HCT116 (cell line): ENCODE measurements at regions not wholly inside any gene's neighbourhood (a gene's known extent, or its start where the extent isn't known, plus 50 kb on each side); places are given as distances from the start of the nearest gene placed in this dataset.

Source experiments
- ATAC-seq: fragments of 200-7000 bp; cut with Tn5 transposase; 2 replicates; pipeline ENCODE4 v1.9.1; 2020; ENCODE audit warnings: mild to moderate bottlenecking, moderate library complexity
- BruUV-seq: library from RNA; stranded (reverse); fragments of 400-500 nt; replicated peaks from 2 replicates; lab custom pipeline; 2021; lab: Mats Ljungman, UMichigan
- CTCF ChIA-PET: fragments of 300-600 bp; sonication (Branson Sonifier 250); formaldehyde crosslinking; loops from one replicate; lab custom pipeline; 2021; ENCODE audit warnings: antibody characterized with exemption; lab: Charles Lee
- POLR2A ChIA-PET: fragments of 300-600, 350-600 bp; sonication (Branson Sonifier 250); formaldehyde crosslinking; loops from one replicate; lab custom pipeline; 2021; ENCODE audit warnings: antibody characterized with exemption; lab: Charles Lee
- RAD21 ChIA-PET, 2 experiments: fragments of 300-600 bp; sonication (Branson Sonifier 250); formaldehyde crosslinking; loops; one replicate each; lab custom pipeline; 2023; ENCODE audit warnings: low total read pairs in 2 of 2; ENCODE audit not compliant: uncharacterized antibody in 2 of 2, unreplicated experiment in 2 of 2, low non-redundant PET in 1 of 2; lab: Charles Lee
- DNase-seq: peaks from one replicate; pipeline ENCODE4 v3.0.0-alpha.2; 2010; ENCODE audit warnings: low read depth, low spot score
- H2AFZ ChIP-seq: fragments of 200-600 bp; shearing (Covaris generic), sonication (generic); 2 replicates; pipeline ENCODE4 v1.6.1; 2017; ENCODE audit warnings: low read depth, mixed run types, mixed read lengths, antibody characterized with exemption, low read length; ENCODE audit not compliant: poor library complexity, severe bottlenecking
- H3K27ac ChIP-seq: 2 replicates; pipeline ENCODE4 v1.5.1; 2012; ENCODE audit warnings: low read depth, low read length
- H3K27me3 ChIP-seq: fragments of 200-600 bp; sonication (generic); 2 replicates; pipeline ENCODE4 v1.6.1; 2016; ENCODE audit warnings: mixed run types, low read length, mixed read lengths; ENCODE audit not compliant: insufficient read depth
- H3K36me3 ChIP-seq, 2 experiments: fragments of 200-500 bp in 1 of 2; fragments of 200-600 bp in 1 of 2; sonication (Bioruptor generic) in 1 of 2; sonication (generic) in 1 of 2; 2 replicates each; pipeline versions ENCODE4 v1.5.1 to v1.6.1; 2014 to 2016; ENCODE audit warnings: low read length in 2 of 2, inconsistent platforms in 1 of 2, mixed read lengths in 1 of 2, mixed run types in 1 of 2; ENCODE audit not compliant: insufficient read depth in 2 of 2, control insufficient read depth in 1 of 2
- H3K4me1 ChIP-seq, 2 experiments: fragments of 200-600 bp in 1 of 2; sonication (generic) in 1 of 2; 2 replicates each; pipeline versions ENCODE4 v1.5.1 to v1.6.1; 2012 to 2017; ENCODE audit warnings: low read length in 2 of 2, inconsistent platforms in 1 of 2, mild to moderate bottlenecking in 1 of 2, mixed read lengths in 1 of 2, mixed run types in 1 of 2, moderate library complexity in 1 of 2; ENCODE audit not compliant: insufficient read depth in 2 of 2, control insufficient read depth in 1 of 2
- H3K4me2 ChIP-seq: fragments of 200-600 bp; sonication (generic); 2 replicates; pipeline ENCODE4 v1.6.1; 2017; ENCODE audit warnings: mixed run types, low read length, mixed read lengths
- H3K4me3 ChIP-seq, 2 experiments: fragments of 200-600 bp in 1 of 2; sonication (generic) in 1 of 2; replicated peaks in 1 of 2; 2 replicates each; pipeline ENCODE4 v1.5.1; 2011 to 2016; ENCODE audit warnings: low read length in 2 of 2, control low read depth in 1 of 2, low read depth in 1 of 2, mild to moderate bottlenecking in 1 of 2, mixed read lengths in 1 of 2, mixed run types in 1 of 2
- H3K79me2 ChIP-seq: fragments of 200-600 bp; sonication (generic); 2 replicates; pipeline ENCODE4 v1.6.1; 2017; ENCODE audit warnings: mild to moderate bottlenecking, mixed run types, low read length, moderate library complexity, mixed read lengths; ENCODE audit not compliant: insufficient read depth
- H3K9ac ChIP-seq: fragments of 200-600 bp; sonication (generic); 2 replicates; pipeline ENCODE4 v1.6.1; 2016; ENCODE audit warnings: low read length, mixed read lengths
- H3K9me2 ChIP-seq: fragments of 200-600 bp; sonication (generic), shearing (Covaris generic); 2 replicates; pipeline ENCODE4 v1.6.1; 2017; ENCODE audit warnings: mixed run types, mild to moderate bottlenecking, moderate library complexity; ENCODE audit not compliant: insufficient read depth
- H3K9me3 ChIP-seq, 2 experiments: fragments of 200-500 bp in 1 of 2; fragments of 200-600 bp in 1 of 2; sonication (Bioruptor generic) in 1 of 2; sonication (generic) in 1 of 2; 2 replicates each; pipeline ENCODE4 v1.6.1; 2014 to 2017; ENCODE audit warnings: low read length in 2 of 2, mixed read lengths in 2 of 2, inconsistent platforms in 1 of 2, low read depth in 1 of 2, mild to moderate bottlenecking in 1 of 2, mixed run types in 1 of 2, moderate library complexity in 1 of 2; ENCODE audit not compliant: control insufficient read depth in 1 of 2, insufficient read depth in 1 of 2
- H4K20me1 ChIP-seq: fragments of 200-600 bp; sonication (generic), shearing (Covaris generic); 2 replicates; pipeline ENCODE4 v1.6.1; 2017; ENCODE audit warnings: mixed run types, mild to moderate bottlenecking, moderate library complexity; ENCODE audit not compliant: insufficient read depth
- EGR1 ChIP-seq: IDR thresholded peaks from 2 replicates; pipeline ENCODE4 v1.6.1; 2012; ENCODE audit warnings: low read depth
- EZH2phosphoT487 ChIP-seq: fragments of 200-600 bp; IDR thresholded peaks from 2 replicates; pipeline ENCODE4 v1.6.1; 2018; ENCODE audit warnings: antibody characterized with exemption, borderline replicate concordance
- REST ChIP-seq: IDR thresholded peaks from 2 replicates; pipeline ENCODE4 v1.6.1; 2012; ENCODE audit warnings: low read depth
- YY1 ChIP-seq: IDR thresholded peaks from 2 replicates; pipeline ENCODE4 v1.6.1; 2011; ENCODE audit warnings: low read length, low read depth, moderate library complexity, mild to moderate bottlenecking; ENCODE audit not compliant: insufficient replicate concordance; ENCODE audit errors: extremely low read depth
- intact Hi-C: fragments of 100-400 bp; cut with micrococcal nuclease; formaldehyde crosslinking; loops from 2 replicates; pipeline ENCODE4 v1.10.0; 2022
- TF ChIP-seq, protein P1 (sequence below), 3 experiments: fragments of 200-600 bp in 1 of 3; sonication (generic) in 1 of 3; IDR thresholded peaks in 2 of 3; conservative IDR thresholded peaks in 1 of 3; 2 replicates each; pipeline ENCODE4 v1.5.1; 2012 to 2017; ENCODE audit warnings: low read depth in 2 of 3, low read length in 2 of 3, antibody characterized with exemption in 1 of 3, borderline replicate concordance in 1 of 3, control low read depth in 1 of 3, mild to moderate bottlenecking in 1 of 3, mixed read lengths in 1 of 3, mixed run types in 1 of 3, moderate library complexity in 1 of 3; ENCODE audit not compliant: insufficient read depth in 1 of 3

GRCh38 chr13:95387733-95388207, 86.5 kb upstream of the ABCC4 start:
- TF ChIP-seq YY1, result no peak
- TF ChIP-seq, protein P1, sequence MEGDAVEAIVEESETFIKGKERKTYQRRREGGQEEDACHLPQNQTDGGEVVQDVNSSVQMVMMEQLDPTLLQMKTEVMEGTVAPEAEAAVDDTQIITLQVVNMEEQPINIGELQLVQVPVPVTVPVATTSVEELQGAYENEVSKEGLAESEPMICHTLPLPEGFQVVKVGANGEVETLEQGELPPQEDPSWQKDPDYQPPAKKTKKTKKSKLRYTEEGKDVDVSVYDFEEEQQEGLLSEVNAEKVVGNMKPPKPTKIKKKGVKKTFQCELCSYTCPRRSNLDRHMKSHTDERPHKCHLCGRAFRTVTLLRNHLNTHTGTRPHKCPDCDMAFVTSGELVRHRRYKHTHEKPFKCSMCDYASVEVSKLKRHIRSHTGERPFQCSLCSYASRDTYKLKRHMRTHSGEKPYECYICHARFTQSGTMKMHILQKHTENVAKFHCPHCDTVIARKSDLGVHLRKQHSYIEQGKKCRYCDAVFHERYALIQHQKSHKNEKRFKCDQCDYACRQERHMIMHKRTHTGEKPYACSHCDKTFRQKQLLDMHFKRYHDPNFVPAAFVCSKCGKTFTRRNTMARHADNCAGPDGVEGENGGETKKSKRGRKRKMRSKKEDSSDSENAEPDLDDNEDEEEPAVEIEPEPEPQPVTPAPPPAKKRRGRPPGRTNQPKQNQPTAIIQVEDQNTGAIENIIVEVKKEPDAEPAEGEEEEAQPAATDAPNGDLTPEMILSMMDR (IDR thresholded peaks at IDR 0.05 in 2 of 3, conservative IDR thresholded peaks at IDR 0.05 in 1 of 3; ENCODE audit: borderline replicate concordance in 1 of 3, insufficient read depth in 1 of 3, low read depth in 2 of 3, low read length in 2 of 3), result no peak
- H2AFZ ChIP-seq, result no peak overlapping the region
- no TSS peak for BruUV-seq
- H3K4me1 ChIP-seq, result peaks cover 0 to 11% of the 10 kb centered on the region in 2 experiments; a peak in 1 of 4 replicates
- H3K4me2 ChIP-seq, result no peak overlapping the region
- no peak overlapping the region for H3K27ac ChIP-seq
- no peak overlapping the region for H3K4me3 ChIP-seq
- H3K27me3 ChIP-seq, result no peaks in the 10 kb centered on the region
- no peak for ATAC-seq
- no peaks in the 10 kb centered on the region for H3K9me2 ChIP-seq
- no peaks in the 10 kb centered on the region for H3K9me3 ChIP-seq
- intact Hi-C loops, result no loop called here
- H3K9ac ChIP-seq, result no peak overlapping the region
- no peak for DNase-seq
- ChIA-PET POLR2A (no interaction called here), CTCF (interaction anchor here (1.0 kb wide), 1 partner anchor 17 kb away, joined by 4 read pairs; no protein-coding TSS in a partner anchor), RAD21 (no interaction called here)
- no peaks in the 10 kb centered on the region for H3K79me2 ChIP-seq
- no peaks in the 10 kb centered on the region for H3K36me3 ChIP-seq
- H4K20me1 ChIP-seq, result no peaks in the 10 kb centered on the region

GRCh38 chr13:95388420-95389079, 87.3 kb upstream of the ABCC4 start:
- H3K4me2 ChIP-seq, result no peak overlapping the region
- no peak overlapping the region for H3K27ac ChIP-seq
- H3K4me3 ChIP-seq, result no peak overlapping the region
- no peak for TF ChIP-seq EGR1
- TF ChIP-seq EZH2phosphoT487, result no peak
- no peak for TF ChIP-seq REST
- RAD21 ChIA-PET, result no interaction called here
- DNase-seq (no peak), ATAC-seq (no peak)
- H3K36me3 ChIP-seq, result no peaks in the 10 kb centered on the region
- H3K9me2 ChIP-seq, result no peaks in the 10 kb centered on the region
- no peaks in the 10 kb centered on the region for H3K27me3 ChIP-seq
- H4K20me1 ChIP-seq, result no peaks in the 10 kb centered on the region
- H2AFZ ChIP-seq, result no peak overlapping the region
- H3K9ac ChIP-seq, result no peak overlapping the region
- H3K9me3 ChIP-seq, result no peaks in the 10 kb centered on the region
- no peaks in the 10 kb centered on the region for H3K79me2 ChIP-seq
- POLR2A ChIA-PET, result no interaction called here
- peaks cover 0 to 11% of the 10 kb centered on the region in 2 experiments; a peak in 1 of 4 replicates for H3K4me1 ChIP-seq
- CTCF ChIA-PET, result interaction anchor here (0.6 kb wide), 1 partner anchor 149 kb away, joined by 3 read pairs; no protein-coding TSS in a partner anchor
- intact Hi-C loops, result no loop called here
- no TSS peak for BruUV-seq
